ENCODE measurements at regions not wholly inside any gene's neighbourhood (a gene's known extent, or its start where the extent isn't known, plus 50 kb on each side); places are given as distances from the start of the nearest gene placed in this dataset.

DNA sequence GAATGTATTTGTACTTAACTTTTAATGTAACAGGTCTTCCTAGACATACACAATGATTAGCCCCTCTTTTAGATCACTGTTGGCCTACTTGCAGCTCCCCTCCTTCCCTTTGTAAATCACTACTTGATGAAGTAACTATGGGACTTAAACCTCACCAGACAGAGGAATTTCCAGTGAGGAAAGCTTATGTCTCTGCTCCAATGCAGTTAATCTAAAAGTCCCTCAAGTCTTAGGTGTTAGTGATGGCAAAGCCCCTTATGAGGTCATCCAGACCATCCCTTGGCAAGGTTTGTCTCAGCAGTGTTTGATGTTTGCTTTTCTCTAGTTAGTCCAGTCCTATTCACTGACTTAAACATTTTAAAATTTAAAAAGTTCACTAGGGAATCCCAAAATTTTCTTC is 877.3 kb upstream of the INTU start:
- no peaks in the 10 kb centered on the region for H3K36me3 ChIP-seq (ENCODE audit: control insufficient read depth in 4 of 4, insufficient read depth in 3 of 4, low read depth in 1 of 4, low read length in 3 of 4)
- no peak for DNase-seq (ENCODE audit: low spot score)
- H3K27ac ChIP-seq (ENCODE audit: low read depth in 1 of 2, low read length in 2 of 2) = no peak overlapping the region
- TF ChIP-seq, protein P1, sequence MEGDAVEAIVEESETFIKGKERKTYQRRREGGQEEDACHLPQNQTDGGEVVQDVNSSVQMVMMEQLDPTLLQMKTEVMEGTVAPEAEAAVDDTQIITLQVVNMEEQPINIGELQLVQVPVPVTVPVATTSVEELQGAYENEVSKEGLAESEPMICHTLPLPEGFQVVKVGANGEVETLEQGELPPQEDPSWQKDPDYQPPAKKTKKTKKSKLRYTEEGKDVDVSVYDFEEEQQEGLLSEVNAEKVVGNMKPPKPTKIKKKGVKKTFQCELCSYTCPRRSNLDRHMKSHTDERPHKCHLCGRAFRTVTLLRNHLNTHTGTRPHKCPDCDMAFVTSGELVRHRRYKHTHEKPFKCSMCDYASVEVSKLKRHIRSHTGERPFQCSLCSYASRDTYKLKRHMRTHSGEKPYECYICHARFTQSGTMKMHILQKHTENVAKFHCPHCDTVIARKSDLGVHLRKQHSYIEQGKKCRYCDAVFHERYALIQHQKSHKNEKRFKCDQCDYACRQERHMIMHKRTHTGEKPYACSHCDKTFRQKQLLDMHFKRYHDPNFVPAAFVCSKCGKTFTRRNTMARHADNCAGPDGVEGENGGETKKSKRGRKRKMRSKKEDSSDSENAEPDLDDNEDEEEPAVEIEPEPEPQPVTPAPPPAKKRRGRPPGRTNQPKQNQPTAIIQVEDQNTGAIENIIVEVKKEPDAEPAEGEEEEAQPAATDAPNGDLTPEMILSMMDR (IDR thresholded peaks at IDR 0.05; ENCODE audit: low read depth, low read length, missing input control) = no peak
- TF ChIP-seq RAD21 (IDR thresholded peaks at IDR 0.05) (no peak), NR2F2 (IDR thresholded peaks at IDR 0.05) (no peak), REST (IDR thresholded peaks at IDR 0.05) (no peak), HNF4G (IDR thresholded peaks at IDR 0.05) (no peak), TAF1 (conservative IDR thresholded peaks at IDR 0.05) (no peak), YY1 (IDR thresholded peaks at IDR 0.05) (no peak), EGR1 (IDR thresholded peaks at IDR 0.05; ENCODE audit: low read depth in 2 of 2) (no peak), RXRA (IDR thresholded peaks at IDR 0.05) (no peak)
- H3K4me3 ChIP-seq (ENCODE audit: low read depth in 1 of 3, low read length in 3 of 3) = no peak overlapping the region
- H3K9me3 ChIP-seq (ENCODE audit: control insufficient read depth in 4 of 4, low read length in 3 of 4) = no peaks in the 10 kb centered on the region
- no peak overlapping the region for H3K9ac ChIP-seq (ENCODE audit: low read depth in 1 of 2, low read length in 2 of 2)
- no peaks in the 10 kb centered on the region for H3K4me1 ChIP-seq (ENCODE audit: control insufficient read depth in 4 of 4, insufficient read depth in 4 of 4, low read length in 3 of 4)
- no peaks in the 10 kb centered on the region for H3K27me3 ChIP-seq (ENCODE audit: control insufficient read depth in 4 of 4, insufficient read depth in 4 of 4, low read length in 3 of 4)

DNA sequence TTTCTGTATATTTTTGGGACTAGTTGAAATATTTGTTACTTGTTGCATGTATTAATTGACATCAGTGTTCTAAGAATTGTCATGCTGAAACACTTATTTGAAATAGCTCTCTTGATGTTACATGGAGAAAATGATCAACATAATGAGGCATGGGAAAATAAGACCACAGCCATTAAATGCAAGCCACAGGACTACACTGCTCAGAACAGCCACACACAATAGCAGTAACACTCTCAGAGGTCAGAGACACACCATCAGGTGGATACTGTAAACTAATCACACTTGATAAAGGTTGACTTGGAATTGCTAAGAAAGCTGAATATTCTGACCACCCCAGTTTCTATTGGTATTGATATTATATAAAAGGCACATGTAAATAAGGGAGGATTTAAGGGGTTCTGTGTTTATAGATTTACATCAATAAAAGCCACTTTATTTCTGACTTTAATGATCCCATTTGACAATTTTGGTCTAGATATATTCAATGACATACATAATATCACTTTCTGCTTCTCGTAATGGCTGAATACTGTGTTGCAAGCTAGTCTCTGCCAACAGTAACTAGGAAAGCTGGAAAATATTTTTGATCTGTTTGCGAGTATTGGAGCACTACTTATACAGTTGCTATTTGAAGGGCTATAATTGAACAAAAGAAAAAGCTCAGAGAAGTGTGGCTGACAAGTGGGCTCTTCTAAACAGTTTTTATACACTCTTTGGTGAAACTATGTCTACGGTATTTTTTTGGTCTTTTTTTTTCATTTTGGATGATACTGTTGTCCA is 876.5 kb upstream of the INTU start:
- Histone ChIP-seq H3K27ac (ENCODE audit: low read depth in 1 of 2, low read length in 2 of 2) (no peak overlapping the region), H3K4me1 (ENCODE audit: control insufficient read depth in 4 of 4, insufficient read depth in 4 of 4, low read length in 3 of 4) (no peaks in the 10 kb centered on the region), H3K36me3 (ENCODE audit: control insufficient read depth in 4 of 4, insufficient read depth in 3 of 4, low read depth in 1 of 4, low read length in 3 of 4) (no peaks in the 10 kb centered on the region), H3K27me3 (ENCODE audit: control insufficient read depth in 4 of 4, insufficient read depth in 4 of 4, low read length in 3 of 4) (no peaks in the 10 kb centered on the region), H3K9ac (ENCODE audit: low read depth in 1 of 2, low read length in 2 of 2) (no peak overlapping the region), H3K4me3 (ENCODE audit: low read depth in 1 of 3, low read length in 3 of 3) (no peak overlapping the region), H3K9me3 (ENCODE audit: control insufficient read depth in 4 of 4, low read length in 3 of 4) (no peaks in the 10 kb centered on the region)
- no peak for DNase-seq (ENCODE audit: low spot score)
- 83% methylated on average over 3 of the region's 3 CpGs for WGBS
- TF ChIP-seq SP1 (IDR thresholded peaks at IDR 0.05) (no peak), RAD21 (IDR thresholded peaks at IDR 0.05) (no peak), GABPA (IDR thresholded peaks at IDR 0.05 in 1 of 2, conservative IDR thresholded peaks at IDR 0.05 in 1 of 2) (no peak), NR2F2 (IDR thresholded peaks at IDR 0.05) (no peak), REST (IDR thresholded peaks at IDR 0.05) (no peak), JUND (IDR thresholded peaks at IDR 0.05) (no peak), EGR1 (IDR thresholded peaks at IDR 0.05; ENCODE audit: low read depth in 2 of 2) (no peak), RXRA (IDR thresholded peaks at IDR 0.05) (no peak), ZBTB33 (IDR thresholded peaks at IDR 0.05) (no peak), YY1 (IDR thresholded peaks at IDR 0.05) (no peak), HNF4G (IDR thresholded peaks at IDR 0.05) (no peak), HNF4A (conservative IDR thresholded peaks at IDR 0.05) (no peak), TAF1 (conservative IDR thresholded peaks at IDR 0.05) (no peak), FOXA1 (IDR thresholded peaks at IDR 0.05) (no peak)
- TF ChIP-seq, protein P2, sequence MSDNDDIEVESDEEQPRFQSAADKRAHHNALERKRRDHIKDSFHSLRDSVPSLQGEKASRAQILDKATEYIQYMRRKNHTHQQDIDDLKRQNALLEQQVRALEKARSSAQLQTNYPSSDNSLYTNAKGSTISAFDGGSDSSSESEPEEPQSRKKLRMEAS (IDR thresholded peaks at IDR 0.05) = no peak
- TF ChIP-seq, protein P1 (IDR thresholded peaks at IDR 0.05; ENCODE audit: low read depth, low read length, missing input control) = no peak
- TF ChIP-seq, protein P3, sequence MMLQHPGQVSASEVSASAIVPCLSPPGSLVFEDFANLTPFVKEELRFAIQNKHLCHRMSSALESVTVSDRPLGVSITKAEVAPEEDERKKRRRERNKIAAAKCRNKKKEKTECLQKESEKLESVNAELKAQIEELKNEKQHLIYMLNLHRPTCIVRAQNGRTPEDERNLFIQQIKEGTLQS (IDR thresholded peaks at IDR 0.05) = no peak
